IPS DF 6.9 (cell line): ENCODE measurements at regions not wholly inside any gene's neighbourhood (a gene's known extent, or its start where the extent isn't known, plus 50 kb on each side); places are given as distances from the start of the nearest gene placed in this dataset.

ENCODE experiments used
- DNase-seq: peaks from one replicate; pipeline ENCODE4 v3.0.0-alpha.2; 2013; ENCODE audit warnings: low read depth, low spot score
- H3K27ac ChIP-seq: one replicate; pipeline ENCODE4 v1.5.1; 2013; ENCODE audit warnings: low read length, control low read depth
- H3K27me3 ChIP-seq: 2 replicates; pipeline ENCODE4 v1.6.1; 2013; ENCODE audit warnings: mild to moderate bottlenecking, low read length; ENCODE audit not compliant: control insufficient read depth, insufficient read depth
- H3K36me3 ChIP-seq: 2 replicates; pipeline ENCODE4 v1.6.1; 2013; ENCODE audit warnings: low read length; ENCODE audit not compliant: control insufficient read depth, insufficient read depth
- H3K4me1 ChIP-seq: 2 replicates; pipeline ENCODE4 v1.6.1; 2013; ENCODE audit warnings: low read length; ENCODE audit not compliant: control insufficient read depth, insufficient read depth
- H3K4me3 ChIP-seq: 2 replicates; pipeline ENCODE4 v1.5.1; 2013; ENCODE audit warnings: mild to moderate bottlenecking, low read length
- H3K9me3 ChIP-seq: 2 replicates; pipeline ENCODE4 v1.6.1; 2013; ENCODE audit warnings: low read length, inconsistent platforms; ENCODE audit not compliant: control insufficient read depth, insufficient read depth
- WGBS: extraction: QIAGEN DNeasy Blood & Tissue Kit; methylation state at CpG from one replicate; pipeline ENCODE4 v1.1.7; 2013; ENCODE audit warnings: mixed read lengths, missing lambda C conversion rate; ENCODE audit not compliant: insufficient read length, insufficient coverage; 5-methylcytosine and 5-hydroxymethylcytosine counted together

DNA sequence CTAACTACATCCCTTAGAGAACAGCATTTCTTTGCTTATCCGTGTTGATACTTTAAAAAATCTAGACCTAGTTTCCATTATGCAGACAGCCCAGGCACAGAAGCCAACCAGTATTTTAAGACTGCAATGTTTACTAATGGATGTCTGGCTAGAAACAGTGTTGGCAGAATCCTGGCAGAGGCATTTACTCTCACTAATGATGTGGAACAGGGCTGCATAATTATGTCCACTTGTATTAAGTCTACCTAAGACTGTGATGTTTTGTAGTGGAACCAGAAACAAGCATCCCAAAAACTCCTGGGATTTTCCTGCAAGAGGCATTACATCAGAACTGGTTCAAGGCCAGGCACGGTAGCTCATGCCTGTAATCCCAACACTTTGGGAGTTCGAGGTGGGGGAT is 50.2 kb upstream of the PICALM start:
- Histone ChIP-seq H3K36me3 (no peaks in the 10 kb centered on the region), H3K27me3 (no peaks in the 10 kb centered on the region), H3K4me3 (no peak overlapping the region), H3K9me3 (no peaks in the 10 kb centered on the region), H3K4me1 (no peaks in the 10 kb centered on the region; the same call in 1 of the 2 replicates), H3K27ac (no peak overlapping the region)
- WGBS, result no CpG with 5 or more reads among the region's 3 CpGs
- no peak for DNase-seq
